Testis (tissue), 2 donors: ENCODE measurements at regions not wholly inside any gene's neighbourhood (a gene's known extent, or its start where the extent isn't known, plus 50 kb on each side); places are given as distances from the start of the nearest gene placed in this dataset.

Source experiments
- CTCF ChIP-seq, 3 experiments: fragments of 450-650 bp in 2 of 3; fragments of 200-600 bp in 1 of 3; sonication (generic) in 1 of 3; IDR thresholded peaks; one replicate each; pipeline ENCODE4 v1.5.1; 2016 to 2019; ENCODE audit warnings: antibody characterized with exemption in 3 of 3, mild to moderate bottlenecking in 2 of 3, moderate library complexity in 1 of 3
- POLR2A ChIP-seq: fragments of 450-650 bp; IDR thresholded peaks from one replicate; pipeline ENCODE4 v1.6.1; 2017; ENCODE audit warnings: antibody characterized with exemption, mild to moderate bottlenecking, moderate library complexity

GRCh38 chr11:42816471-42816870 is 495.3 kb upstream of the API5 start:
- TF ChIP-seq CTCF (IDR thresholded peaks at IDR 0.05) (no peak), POLR2A (no peak)
